ENCODE measurements at regions not wholly inside any gene's neighbourhood (a gene's known extent, or its start where the extent isn't known, plus 50 kb on each side); places are given as distances from the start of the nearest gene placed in this dataset.

GRCh38 chr3:164539215-164539614 is 539.1 kb downstream of the SI start:
- peak; percentile 52 for DNase-seq

- DNase-seq, result no peak
Observed at GRCh38 chr3:164537485-164537884, 540.8 kb downstream of the SI start.

GRCh38 chr3:164533275-164533674 is 545.0 kb downstream of the SI start:
- peak; percentile 68 for DNase-seq

- DNase-seq, result no peak
Observed at GRCh38 chr3:164526250-164526649, 552.0 kb downstream of the SI start.

GRCh38 chr3:164524201-164524600 is 554.1 kb downstream of the SI start:
- no peak for DNase-seq

GRCh38 chr3:164522073-164522763 is 556.1 kb downstream of the SI start:
- DNase-seq, result no peak

GRCh38 chr3:164521644-164522043 is 556.7 kb downstream of the SI start:
- DNase-seq, result no peak

- DNase-seq, result no peak
Observed at GRCh38 chr3:164521139-164521538, 557.2 kb downstream of the SI start.

- no peak for DNase-seq
Observed at GRCh38 chr3:164515256-164515655, 563.0 kb downstream of the SI start.

GRCh38 chr3:164514576-164514975 is 563.7 kb downstream of the SI start:
- no peak for DNase-seq

- DNase-seq, result no peak
Observed at GRCh38 chr3:164507886-164508285, 570.4 kb downstream of the SI start.

- DNase-seq, result no peak
Observed at GRCh38 chr3:164498917-164499316, 579.4 kb downstream of the SI start.

GRCh38 chr3:164488893-164489292 is 589.4 kb downstream of the SI start:
- DNase-seq, result no peak

- DNase-seq, result no peak
Observed at GRCh38 chr3:164486150-164486549, 592.1 kb downstream of the SI start.

GRCh38 chr3:164479978-164480377 is 598.3 kb downstream of the SI start:
- no peak for DNase-seq

GRCh38 chr3:164479406-164479805 is 598.9 kb downstream of the SI start:
- DNase-seq, result no peak

- no peak for DNase-seq
Observed at GRCh38 chr3:164478323-164478722, 600.0 kb downstream of the SI start.

GRCh38 chr3:164477403-164477802 is 600.9 kb downstream of the SI start:
- DNase-seq, result no peak

GRCh38 chr3:164476631-164477030 is 601.7 kb downstream of the SI start:
- no peak for DNase-seq

GRCh38 chr3:164470471-164470870 is 607.8 kb downstream of the SI start:
- no peak for DNase-seq

GRCh38 chr3:164468055-164468454 is 610.2 kb downstream of the SI start:
- DNase-seq, result no peak

GRCh38 chr3:164467007-164467406 is 611.3 kb downstream of the SI start:
- no peak for DNase-seq

- DNase-seq, result no peak
Observed at GRCh38 chr3:164465172-164465571, 613.1 kb downstream of the SI start.

GRCh38 chr3:164460851-164461250 is 617.4 kb downstream of the SI start:
- no peak for DNase-seq

GRCh38 chr3:164459521-164460151 is 618.7 kb downstream of the SI start:
- no peak for DNase-seq

Measured in NCI-H1092 (cell line).